ENCODE measurements at regions not wholly inside any gene's neighbourhood (a gene's known extent, or its start where the extent isn't known, plus 50 kb on each side); places are given as distances from the start of the nearest gene placed in this dataset.

DNA sequence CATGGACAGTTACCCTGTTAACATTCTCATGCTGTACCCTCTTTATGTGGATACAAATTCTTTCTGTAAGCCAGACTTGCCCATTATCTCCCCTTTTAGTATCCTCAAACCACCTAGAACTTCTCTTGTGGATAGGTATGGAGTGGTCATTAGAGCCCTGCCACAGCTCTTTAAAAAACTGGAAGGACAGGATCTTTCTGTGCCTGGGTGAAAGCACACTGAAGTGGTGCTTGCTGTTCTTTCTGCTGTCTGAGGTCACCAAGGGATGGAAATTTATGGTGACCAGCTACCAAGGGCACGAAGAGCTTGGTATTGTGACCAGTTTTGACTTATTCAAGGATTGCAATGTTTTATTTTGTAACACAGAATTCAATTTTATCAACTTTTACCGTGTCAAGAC lies 344.2 kb downstream of the CBLL2 start:
- H3K4me3 ChIP-seq (ENCODE audit: low read depth, poor library complexity, severe bottlenecking) = no peak overlapping the region
- TF ChIP-seq, protein P1, sequence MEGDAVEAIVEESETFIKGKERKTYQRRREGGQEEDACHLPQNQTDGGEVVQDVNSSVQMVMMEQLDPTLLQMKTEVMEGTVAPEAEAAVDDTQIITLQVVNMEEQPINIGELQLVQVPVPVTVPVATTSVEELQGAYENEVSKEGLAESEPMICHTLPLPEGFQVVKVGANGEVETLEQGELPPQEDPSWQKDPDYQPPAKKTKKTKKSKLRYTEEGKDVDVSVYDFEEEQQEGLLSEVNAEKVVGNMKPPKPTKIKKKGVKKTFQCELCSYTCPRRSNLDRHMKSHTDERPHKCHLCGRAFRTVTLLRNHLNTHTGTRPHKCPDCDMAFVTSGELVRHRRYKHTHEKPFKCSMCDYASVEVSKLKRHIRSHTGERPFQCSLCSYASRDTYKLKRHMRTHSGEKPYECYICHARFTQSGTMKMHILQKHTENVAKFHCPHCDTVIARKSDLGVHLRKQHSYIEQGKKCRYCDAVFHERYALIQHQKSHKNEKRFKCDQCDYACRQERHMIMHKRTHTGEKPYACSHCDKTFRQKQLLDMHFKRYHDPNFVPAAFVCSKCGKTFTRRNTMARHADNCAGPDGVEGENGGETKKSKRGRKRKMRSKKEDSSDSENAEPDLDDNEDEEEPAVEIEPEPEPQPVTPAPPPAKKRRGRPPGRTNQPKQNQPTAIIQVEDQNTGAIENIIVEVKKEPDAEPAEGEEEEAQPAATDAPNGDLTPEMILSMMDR (IDR thresholded peaks at IDR 0.05) = no peak
- no peak for TF ChIP-seq POLR2A (IDR thresholded peaks at IDR 0.05)
- WGBS, 2 donors = 57 to 69% methylated on average over 2 of the region's 2 CpGs
- no peak for DNase-seq (ENCODE audit: low spot score in 2 of 2)
- intact Hi-C loops (cut with DNase I; ENCODE audit: low total_unique reads) = no loop called here

DNA sequence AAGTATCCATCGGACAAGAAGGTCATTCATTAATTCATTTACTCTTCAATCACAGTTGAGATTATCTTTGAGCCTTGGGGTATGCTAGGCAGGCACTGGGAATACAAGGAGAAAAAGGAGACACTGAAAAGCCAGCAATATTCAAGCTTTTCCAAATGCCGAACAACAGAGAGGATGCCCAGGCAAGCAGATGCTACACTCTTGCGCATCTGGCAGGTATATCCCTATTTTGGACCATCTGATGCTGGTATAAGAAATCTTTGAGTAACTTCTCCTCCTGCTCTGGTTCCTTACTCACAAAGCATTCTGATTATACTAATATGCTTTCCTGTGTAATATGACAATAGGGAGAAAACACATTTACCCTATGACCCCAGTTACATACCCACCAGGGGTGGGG lies 354.9 kb downstream of the CBLL2 start:
- intact Hi-C loops (cut with DNase I; ENCODE audit: low total_unique reads) = no loop called here
- TF ChIP-seq POLR2A (IDR thresholded peaks at IDR 0.05) = no peak
- TF ChIP-seq, protein P1 (IDR thresholded peaks at IDR 0.05) = no peak
- no peak overlapping the region for H3K4me3 ChIP-seq (ENCODE audit: low read depth, poor library complexity, severe bottlenecking)
- WGBS, 2 donors = 58 to 66% methylated on average over 3 of the region's 3 CpGs
- no peak for DNase-seq (ENCODE audit: low spot score in 2 of 2)

DNA sequence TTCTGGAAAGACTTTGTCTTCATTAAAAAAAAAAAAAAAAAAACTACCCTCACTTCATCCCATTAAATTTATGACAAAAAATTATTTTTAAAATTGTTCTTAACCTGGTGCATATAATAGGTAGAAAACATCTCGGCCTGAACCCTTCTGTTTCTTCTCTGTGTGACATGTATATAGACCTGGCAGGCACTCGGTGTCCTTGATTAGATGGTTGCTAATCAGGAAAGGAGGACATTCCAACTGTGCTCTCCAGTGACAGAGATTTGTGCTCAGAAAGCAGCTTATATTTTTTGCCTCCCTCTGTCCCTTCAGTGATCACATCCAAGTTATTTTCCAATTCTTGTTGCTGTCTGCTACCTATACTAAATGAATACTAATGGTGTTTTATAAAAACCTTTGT lies 355.6 kb downstream of the CBLL2 start:
- intact Hi-C loops (cut with DNase I; ENCODE audit: low total_unique reads) = no loop called here

DNA sequence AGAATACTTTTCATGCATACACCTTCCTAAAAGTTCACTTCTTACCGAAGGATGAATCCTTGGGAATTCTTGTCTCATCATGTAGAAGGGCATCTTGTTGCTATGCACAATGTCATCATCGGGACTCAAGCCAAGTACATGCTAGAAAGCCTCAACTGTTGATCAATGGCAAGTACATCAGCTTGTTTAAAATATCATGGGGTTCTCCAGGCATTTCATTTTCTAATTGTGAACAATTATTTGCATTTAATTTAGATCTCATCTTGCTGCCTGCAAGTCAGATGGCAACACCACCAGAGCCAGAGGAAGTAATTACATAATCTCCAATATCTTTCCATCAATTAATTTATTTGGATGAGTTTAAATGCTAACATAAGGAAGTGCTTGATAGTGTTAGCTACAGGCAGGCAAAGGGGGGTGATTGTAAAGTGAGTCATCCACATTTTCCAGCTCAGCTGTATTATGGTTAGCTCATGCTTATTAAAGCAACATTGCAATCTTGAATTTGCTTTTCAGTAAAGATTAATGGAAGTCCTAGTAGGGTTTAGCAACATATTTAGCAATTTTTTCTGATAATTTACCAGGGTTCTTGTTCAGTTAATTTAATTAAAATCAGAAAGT lies 356.5 kb downstream of the CBLL2 start:
- TF ChIP-seq, protein P1 (IDR thresholded peaks at IDR 0.05) = no peak
- no peak for TF ChIP-seq POLR2A (IDR thresholded peaks at IDR 0.05)
- intact Hi-C loops (cut with DNase I; ENCODE audit: low total_unique reads) = no loop called here
- no peak for DNase-seq (ENCODE audit: low spot score in 2 of 2)
- H3K4me3 ChIP-seq (ENCODE audit: low read depth, poor library complexity, severe bottlenecking) = no peak overlapping the region
- WGBS, 2 donors = 48 to 57% methylated on average over 2 of the region's 2 CpGs

More for the DNA sequence above, 355.6 kb downstream of the CBLL2 start:
- DNase-seq (ENCODE audit: low spot score in 2 of 2) = no peak
- TF ChIP-seq, protein P1 (IDR thresholded peaks at IDR 0.05) = no peak
- 55 to 59% methylated on average over 2 of the region's 2 CpGs for WGBS, 2 donors
- H3K4me3 ChIP-seq (ENCODE audit: low read depth, poor library complexity, severe bottlenecking) = no peak overlapping the region

DNA sequence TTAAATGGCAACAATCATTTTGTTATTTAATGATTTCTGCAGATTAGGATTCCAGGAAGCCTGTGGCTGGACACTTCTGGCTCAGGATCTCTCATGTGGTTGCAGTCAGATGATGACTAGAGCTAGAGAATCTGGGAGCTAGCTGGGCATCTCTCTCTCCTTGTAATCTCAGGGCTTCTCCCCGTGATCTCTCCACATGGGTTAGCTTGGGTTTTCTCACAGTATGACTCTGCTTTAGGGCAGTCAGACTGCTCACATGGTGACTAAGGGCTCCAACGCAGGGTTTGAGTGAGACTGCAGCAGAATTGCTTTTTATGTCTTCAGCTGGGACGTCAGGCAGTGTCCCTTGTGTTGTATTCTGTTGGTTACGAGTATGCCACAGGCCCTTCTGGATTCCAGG lies 361.4 kb downstream of the CBLL2 start:
- TF ChIP-seq POLR2A (IDR thresholded peaks at IDR 0.05) = no peak
- TF ChIP-seq, protein P1 (IDR thresholded peaks at IDR 0.05) = no peak
- DNase-seq (ENCODE audit: low spot score in 2 of 2) = no peak
- WGBS, 2 donors = 42 to 57% methylated on average over 4 of the region's 4 CpGs
- H3K4me3 ChIP-seq (ENCODE audit: low read depth, poor library complexity, severe bottlenecking) = no peak overlapping the region
- intact Hi-C loops (cut with DNase I; ENCODE audit: low total_unique reads) = no loop called here

DNA sequence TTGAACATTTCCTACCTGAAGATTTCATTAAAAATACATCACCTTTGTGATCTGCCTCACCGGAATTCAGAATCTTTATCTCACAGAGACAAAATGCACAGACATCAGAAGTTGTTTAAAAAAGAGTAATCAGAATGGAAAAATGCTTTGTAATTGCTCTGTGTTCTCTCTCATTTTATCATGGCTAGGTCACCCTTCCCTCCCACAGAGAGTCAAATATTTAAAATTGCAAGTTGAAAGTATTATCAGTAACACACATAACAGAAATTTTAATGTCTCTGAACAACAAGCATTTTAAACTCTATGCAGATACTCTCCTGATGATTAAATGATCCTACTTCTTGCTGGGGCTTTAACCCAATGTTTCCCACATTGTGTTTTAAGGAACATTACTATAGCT lies 362.0 kb downstream of the CBLL2 start:
- H3K4me3 ChIP-seq (ENCODE audit: low read depth, poor library complexity, severe bottlenecking) = no peak overlapping the region
- TF ChIP-seq POLR2A (IDR thresholded peaks at IDR 0.05) = no peak
- TF ChIP-seq, protein P1 (IDR thresholded peaks at IDR 0.05) = no peak
- no peak for DNase-seq (ENCODE audit: low spot score in 2 of 2)
- intact Hi-C loops (cut with DNase I; ENCODE audit: low total_unique reads) = no loop called here
- WGBS, 2 donors = 63 to 92% methylated on average over 1 of the region's 1 CpG

All from lower leg skin (tissue), 4 donors.